Spleen (tissue), 11 donors: ENCODE measurements at regions not wholly inside any gene's neighbourhood (a gene's known extent, or its start where the extent isn't known, plus 50 kb on each side); places are given as distances from the start of the nearest gene placed in this dataset.

Experiments
- DNase-seq: peaks from one replicate; pipeline ENCODE4 v3.0.0-alpha.2; 2020
- H3K27ac ChIP-seq, 8 donors: fragments of 200-600 bp; sonication (generic) in 7 of 8; 1 replicate in 4 of 8; 2 replicates in 4 of 8; pipeline versions ENCODE4 v1.5.0 to v1.8.0; 2016 to 2021; ENCODE audit warnings: inconsistent platforms in 4 of 8, mild to moderate bottlenecking in 4 of 8, moderate library complexity in 1 of 8
- H3K27me3 ChIP-seq, 7 donors: fragments of 200-600 bp; sonication (generic) in 6 of 7; replicated peaks in 1 of 7; 1 replicate in 4 of 7; 2 replicates in 3 of 7; pipeline versions ENCODE4 v1.5.0 to v1.8.0; 2016 to 2021; ENCODE audit warnings: inconsistent platforms in 3 of 7, mild to moderate bottlenecking in 1 of 7
- H3K36me3 ChIP-seq, 6 donors: fragments of 200-600 bp; sonication (generic) in 5 of 6; 1 replicate in 4 of 6; 2 replicates in 2 of 6; pipeline versions ENCODE4 v1.5.0 to v1.8.0; 2016 to 2021; ENCODE audit warnings: inconsistent platforms in 2 of 6
- H3K4me1 ChIP-seq, 6 donors: fragments of 200-600 bp; sonication (generic) in 5 of 6; 1 replicate in 3 of 6; 2 replicates in 3 of 6; pipeline versions ENCODE4 v1.5.0 to v1.8.0; 2016 to 2021; ENCODE audit warnings: inconsistent platforms in 3 of 6
- H3K4me3 ChIP-seq, 8 donors: fragments of 200-600 bp; sonication (generic) in 7 of 8; 1 replicate in 4 of 8; 2 replicates in 4 of 8; pipeline versions ENCODE4 v1.5.0 to v1.8.0; 2016 to 2021; ENCODE audit warnings: inconsistent platforms in 4 of 8, mild to moderate bottlenecking in 4 of 8, moderate library complexity in 2 of 8
- H3K9me3 ChIP-seq, 8 donors: fragments of 200-600 bp; sonication (generic) in 7 of 8; 1 replicate in 4 of 8; 2 replicates in 4 of 8; pipeline versions ENCODE4 v1.5.0 to v1.8.0; 2016 to 2021; ENCODE audit warnings: inconsistent platforms in 4 of 8
- CTCF ChIP-seq, 11 experiments: fragments of 200-600 bp in 7 of 11; fragments of 450-650 bp in 4 of 11; sonication (generic) in 4 of 11; IDR thresholded peaks in 8 of 11; conservative IDR thresholded peaks in 3 of 11; 1 replicate in 7 of 11; 2 replicates in 4 of 11; pipeline versions ENCODE4 v1.4.0 to v1.8.0; 2016 to 2021; ENCODE audit warnings: antibody characterized with exemption in 11 of 11, inconsistent platforms in 4 of 11, mild to moderate bottlenecking in 1 of 11
- POLR2A ChIP-seq, 3 donors: fragments of 450-650 bp; IDR thresholded peaks; one replicate each; pipeline ENCODE4 v1.5.1; 2017; ENCODE audit warnings: antibody characterized with exemption in 3 of 3, mild to moderate bottlenecking in 1 of 3
- POLR2AphosphoS5 ChIP-seq, 3 donors: sonication (generic); formaldehyde crosslinking; IDR thresholded peaks; one replicate each; pipeline ENCODE4 v1.5.1; 2017; ENCODE audit warnings: antibody characterized with exemption in 3 of 3
- WGBS, 5 donors: extraction: QIAGEN DNeasy Blood & Tissue Kit in 3 of 5; methylation state at CpG; one replicate each; pipeline versions ENCODE4 v1.1.5 to v1.1.7; 2013 to 2018; 5-methylcytosine and 5-hydroxymethylcytosine counted together
- intact Hi-C: fragments of 100-400 bp; cut with DNase I; formaldehyde crosslinking; loops from one replicate; pipeline ENCODE4 v1.15.0; 2023; ENCODE audit warnings: low total_unique reads
- donor health status: healthy with polysubstance abuse.
- donor health status: DM: no; HTN: no; CAD: no; lungs with moderate emphysema.
- donor health status: DM: no; HTN: no; CAD: no.
- donor health status: Bipolar disorder and iron deficiency.
- donor health status: healthy.
- donor health status: DM: no; HTN: no; CAD: no.
- donor health status: DM: yes; HTN: yes; CAD: no.

GRCh38 chr7:46626691-46627310, 705.7 kb upstream of the IGFBP3 start:
- H3K27me3 ChIP-seq = no peaks in the 10 kb centered on the region
- intact Hi-C loops = no loop called here
- no peaks in the 10 kb centered on the region for H3K4me1 ChIP-seq
- no peaks in the 10 kb centered on the region for H3K36me3 ChIP-seq
- H3K4me3 ChIP-seq = no peak overlapping the region
- no peak overlapping the region for H3K27ac ChIP-seq
- TF ChIP-seq CTCF (IDR thresholded peaks at IDR 0.05 in 8 of 11, conservative IDR thresholded peaks at IDR 0.05 in 3 of 11) = no peak
- no peak for TF ChIP-seq POLR2A (IDR thresholded peaks at IDR 0.05)
- TF ChIP-seq POLR2AphosphoS5 (IDR thresholded peaks at IDR 0.05) = no peak
- no peaks in the 10 kb centered on the region for H3K9me3 ChIP-seq
- 80 to 88% (median 86%) methylated on average over 5 of the region's 5 CpGs for WGBS, 5 donors
- no peak for DNase-seq

DNA sequence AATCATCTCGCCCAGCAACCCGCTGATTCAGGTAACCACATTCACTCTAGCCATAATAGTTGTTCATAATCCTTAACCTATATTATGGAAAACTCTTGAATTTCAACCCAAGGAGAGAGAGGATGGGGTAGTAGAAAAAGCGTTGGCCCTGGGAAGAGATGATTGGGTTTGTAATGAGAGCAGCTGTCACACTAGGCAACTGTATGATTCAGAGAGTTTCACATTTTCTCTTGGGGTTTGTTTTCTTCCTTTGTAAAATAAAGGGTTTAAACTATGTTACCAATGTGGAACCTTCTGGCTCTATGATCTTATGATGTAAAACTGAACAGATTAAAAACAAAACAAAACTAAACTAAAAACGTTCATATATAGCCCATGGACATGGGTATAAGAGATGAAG, 705.2 kb upstream of the IGFBP3 start:
- TF ChIP-seq POLR2AphosphoS5 (IDR thresholded peaks at IDR 0.05) (no peak), CTCF (IDR thresholded peaks at IDR 0.05 in 8 of 11, conservative IDR thresholded peaks at IDR 0.05 in 3 of 11) (no peak), POLR2A (IDR thresholded peaks at IDR 0.05) (no peak)
- intact Hi-C loops = no loop called here
- WGBS, 5 donors = 79 to 92% (median 86%) methylated on average over 4 of the region's 4 CpGs

GRCh38 chr7:46625032-46625431, 704.0 kb upstream of the IGFBP3 start:
- no peak for DNase-seq
- H3K36me3 ChIP-seq = no peaks in the 10 kb centered on the region
- no peak overlapping the region for H3K4me3 ChIP-seq
- no peak overlapping the region for H3K27ac ChIP-seq
- no peaks in the 10 kb centered on the region for H3K9me3 ChIP-seq
- TF ChIP-seq POLR2A (IDR thresholded peaks at IDR 0.05) (no peak), CTCF (IDR thresholded peaks at IDR 0.05 in 8 of 11, conservative IDR thresholded peaks at IDR 0.05 in 3 of 11) (no peak), POLR2AphosphoS5 (IDR thresholded peaks at IDR 0.05) (no peak)
- H3K4me1 ChIP-seq = no peaks in the 10 kb centered on the region
- intact Hi-C loops = no loop called here
- 43 to 87% (median 61%) methylated on average over 2 of the region's 2 CpGs for WGBS, 5 donors
- no peaks in the 10 kb centered on the region for H3K27me3 ChIP-seq

More for the DNA sequence above, 705.2 kb upstream of the IGFBP3 start:
- H3K9me3 ChIP-seq = no peaks in the 10 kb centered on the region
- no peaks in the 10 kb centered on the region for H3K36me3 ChIP-seq
- no peak overlapping the region for H3K27ac ChIP-seq
- H3K27me3 ChIP-seq = no peaks in the 10 kb centered on the region
- H3K4me3 ChIP-seq = no peak overlapping the region
- DNase-seq = no peak
- no peaks in the 10 kb centered on the region for H3K4me1 ChIP-seq

DNA sequence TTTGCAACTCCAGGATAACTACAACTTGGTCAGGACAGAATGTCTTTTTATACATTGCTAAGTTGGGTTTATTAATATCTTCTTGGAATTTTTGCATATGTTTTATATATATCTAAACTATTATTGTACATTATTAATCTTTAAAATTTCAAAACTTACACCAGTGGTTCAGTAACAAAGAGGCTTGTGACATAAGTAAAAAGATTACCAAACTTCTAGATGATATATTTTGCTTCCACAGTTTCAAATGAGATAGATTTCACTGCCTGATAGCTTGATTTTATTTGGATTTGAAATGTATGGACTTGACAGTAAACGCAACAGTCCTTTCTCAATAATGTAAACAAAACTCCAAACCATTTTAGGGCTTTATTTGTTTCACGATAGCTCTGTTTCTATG, 701.2 kb upstream of the IGFBP3 start:
- intact Hi-C loops = no loop called here
- no peaks in the 10 kb centered on the region for H3K9me3 ChIP-seq
- TF ChIP-seq CTCF (IDR thresholded peaks at IDR 0.05 in 8 of 11, conservative IDR thresholded peaks at IDR 0.05 in 3 of 11) = no peak
- no peak for TF ChIP-seq POLR2A (IDR thresholded peaks at IDR 0.05)
- no peak for TF ChIP-seq POLR2AphosphoS5 (IDR thresholded peaks at IDR 0.05)
- WGBS, 5 donors = 82 to 90% (median 83%) methylated on average over 2 of the region's 2 CpGs
- no peak overlapping the region for H3K4me3 ChIP-seq
- no peaks in the 10 kb centered on the region for H3K27me3 ChIP-seq
- H3K4me1 ChIP-seq = no peaks in the 10 kb centered on the region
- DNase-seq = no peak
- H3K27ac ChIP-seq = no peak overlapping the region
- no peaks in the 10 kb centered on the region for H3K36me3 ChIP-seq
